Loucy (cell line): ENCODE measurements at regions not wholly inside any gene's neighbourhood (a gene's known extent, or its start where the extent isn't known, plus 50 kb on each side); places are given as distances from the start of the nearest gene placed in this dataset.

Source experiments
- H2AFZ ChIP-seq: fragments of 200-600 bp; sonication (generic); 2 replicates; pipeline ENCODE4 v1.6.0; 2016; ENCODE audit warnings: antibody characterized with exemption, mild to moderate bottlenecking, low read length, moderate library complexity
- H3F3A ChIP-seq: fragments of 200-600 bp; 2 replicates; pipeline ENCODE4 v1.6.0; 2016; ENCODE audit warnings: antibody characterized with exemption, low read depth, mild to moderate bottlenecking
- H3K27me3 ChIP-seq: fragments of 200-600 bp; sonication (generic); 2 replicates; pipeline ENCODE4 v1.6.1; 2014; ENCODE audit warnings: low read length, mild to moderate bottlenecking; ENCODE audit not compliant: insufficient read depth, poor library complexity, severe bottlenecking
- H3K36me3 ChIP-seq: fragments of 200-600 bp; sonication (generic); 2 replicates; pipeline ENCODE4 v1.6.1; 2016; ENCODE audit warnings: low read length; ENCODE audit not compliant: insufficient read depth
- H3K4me1 ChIP-seq: fragments of 200-600 bp; sonication (generic); 2 replicates; pipeline ENCODE4 v1.5.1; 2014; ENCODE audit warnings: low read length, mild to moderate bottlenecking; ENCODE audit not compliant: insufficient read depth, poor library complexity, severe bottlenecking
- H3K4me2 ChIP-seq: fragments of 200-600 bp; sonication (generic); 2 replicates; pipeline ENCODE4 v1.6.0; 2014; ENCODE audit warnings: antibody characterized with exemption, low read length, low read depth, mild to moderate bottlenecking; ENCODE audit not compliant: poor library complexity, severe bottlenecking
- H3K4me3 ChIP-seq: fragments of 200-600 bp; sonication (generic); 2 replicates; pipeline ENCODE4 v1.5.1; 2014; ENCODE audit warnings: low read length, mild to moderate bottlenecking, mixed read lengths; ENCODE audit not compliant: poor library complexity, severe bottlenecking
- H3K79me2 ChIP-seq: fragments of 200-600 bp; sonication (generic); 2 replicates; pipeline ENCODE4 v1.6.1; 2014; ENCODE audit warnings: low read length; ENCODE audit not compliant: insufficient read depth
- H3K9ac ChIP-seq: fragments of 200-600 bp; sonication (generic); 2 replicates; pipeline ENCODE4 v1.6.0; 2014; ENCODE audit warnings: mild to moderate bottlenecking, low read depth, low read length, moderate library complexity; ENCODE audit not compliant: poor library complexity, severe bottlenecking
- H3K9me2 ChIP-seq: fragments of 200-600 bp; sonication (generic); replicated peaks from 2 replicates; pipeline ENCODE4 v1.6.1; 2016; ENCODE audit warnings: low read depth, low read length, mixed read lengths
- H3K9me3 ChIP-seq: fragments of 200-600 bp; sonication (generic); 2 replicates; pipeline ENCODE4 v1.6.1; 2014; ENCODE audit warnings: mild to moderate bottlenecking, antibody characterized with exemption, low read length, low read depth; ENCODE audit not compliant: insufficient read depth
- H4K20me1 ChIP-seq: fragments of 200-600 bp; sonication (generic); 2 replicates; pipeline ENCODE4 v1.6.0; 2014; ENCODE audit warnings: antibody characterized with exemption, low read length, mild to moderate bottlenecking; ENCODE audit not compliant: insufficient read depth, poor library complexity, severe bottlenecking
- EZH2phosphoT487 ChIP-seq: fragments of 200-600 bp; IDR thresholded peaks from 2 replicates; pipeline ENCODE4 v1.6.1; 2018; ENCODE audit warnings: antibody characterized with exemption, mild to moderate bottlenecking, moderate library complexity, borderline replicate concordance
- TF ChIP-seq, protein P1 (sequence below): fragments of 200-600 bp; sonication (generic); conservative IDR thresholded peaks from 2 replicates; pipeline ENCODE4 v1.5.1; 2014; ENCODE audit warnings: mild to moderate bottlenecking, antibody characterized with exemption, low read length

DNA sequence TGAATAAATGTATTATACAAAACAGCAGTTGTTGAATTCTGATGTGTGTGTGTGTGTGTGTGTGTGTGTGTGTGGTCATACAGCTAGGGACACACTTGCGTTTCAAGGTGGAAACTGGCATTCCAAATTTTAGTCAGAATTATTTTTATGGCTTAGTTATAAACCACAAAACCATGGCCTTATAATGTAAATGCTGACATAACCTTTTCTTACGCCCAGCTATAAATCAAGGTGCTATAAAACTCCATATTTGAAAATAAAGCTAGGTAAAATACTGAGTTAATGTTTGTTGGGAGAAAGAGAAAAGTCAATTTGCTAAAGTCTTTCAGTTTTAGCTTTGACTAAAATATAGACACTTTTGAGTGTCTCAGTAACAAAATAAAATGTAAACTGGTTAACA is 345.1 kb upstream of the NR3C2 start:
- Histone ChIP-seq H3F3A (no peaks in the 10 kb centered on the region), H2AFZ (no peak overlapping the region), H3K9ac (no peak overlapping the region), H3K4me1 (no peaks in the 10 kb centered on the region), H3K9me3 (no peaks in the 10 kb centered on the region; the same call in 1 of the 2 replicates), H3K4me3 (no peak overlapping the region), H3K27me3 (no peaks in the 10 kb centered on the region), H4K20me1 (no peaks in the 10 kb centered on the region), H3K79me2 (no peaks in the 10 kb centered on the region), H3K4me2 (no peak overlapping the region), H3K36me3 (no peaks in the 10 kb centered on the region), H3K9me2 (no peaks in the 10 kb centered on the region)
- TF ChIP-seq, protein P1, sequence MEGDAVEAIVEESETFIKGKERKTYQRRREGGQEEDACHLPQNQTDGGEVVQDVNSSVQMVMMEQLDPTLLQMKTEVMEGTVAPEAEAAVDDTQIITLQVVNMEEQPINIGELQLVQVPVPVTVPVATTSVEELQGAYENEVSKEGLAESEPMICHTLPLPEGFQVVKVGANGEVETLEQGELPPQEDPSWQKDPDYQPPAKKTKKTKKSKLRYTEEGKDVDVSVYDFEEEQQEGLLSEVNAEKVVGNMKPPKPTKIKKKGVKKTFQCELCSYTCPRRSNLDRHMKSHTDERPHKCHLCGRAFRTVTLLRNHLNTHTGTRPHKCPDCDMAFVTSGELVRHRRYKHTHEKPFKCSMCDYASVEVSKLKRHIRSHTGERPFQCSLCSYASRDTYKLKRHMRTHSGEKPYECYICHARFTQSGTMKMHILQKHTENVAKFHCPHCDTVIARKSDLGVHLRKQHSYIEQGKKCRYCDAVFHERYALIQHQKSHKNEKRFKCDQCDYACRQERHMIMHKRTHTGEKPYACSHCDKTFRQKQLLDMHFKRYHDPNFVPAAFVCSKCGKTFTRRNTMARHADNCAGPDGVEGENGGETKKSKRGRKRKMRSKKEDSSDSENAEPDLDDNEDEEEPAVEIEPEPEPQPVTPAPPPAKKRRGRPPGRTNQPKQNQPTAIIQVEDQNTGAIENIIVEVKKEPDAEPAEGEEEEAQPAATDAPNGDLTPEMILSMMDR, result no peak
- no peak for TF ChIP-seq EZH2phosphoT487

DNA sequence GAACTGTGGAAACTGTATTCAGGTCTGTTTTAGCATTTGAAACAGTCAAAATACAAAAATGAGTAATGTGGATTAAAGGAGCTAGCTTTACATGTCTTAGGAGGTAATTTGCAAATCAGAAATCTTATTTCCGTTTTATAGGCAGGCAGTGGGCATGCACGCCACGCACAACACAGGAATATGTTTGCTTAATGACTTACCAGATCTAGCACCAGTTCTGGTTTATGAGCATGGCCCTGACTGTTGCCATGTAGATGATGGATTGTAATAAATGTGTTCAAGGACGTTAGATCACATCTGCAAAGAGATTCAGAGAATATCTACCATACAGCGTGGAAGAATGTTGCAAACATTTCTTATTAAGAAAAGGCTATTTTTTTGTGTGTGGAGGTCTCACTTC is 344.5 kb upstream of the NR3C2 start:
- no peaks in the 10 kb centered on the region for H3K9me2 ChIP-seq
- H4K20me1 ChIP-seq, result no peaks in the 10 kb centered on the region
- no peak overlapping the region for H3K4me2 ChIP-seq
- H3F3A ChIP-seq, result no peaks in the 10 kb centered on the region
- H3K79me2 ChIP-seq, result no peaks in the 10 kb centered on the region
- no peaks in the 10 kb centered on the region for H3K4me1 ChIP-seq
- H3K9me3 ChIP-seq, result no peaks in the 10 kb centered on the region; the same call in 1 of the 2 replicates
- H3K9ac ChIP-seq, result no peak overlapping the region
- no peak overlapping the region for H2AFZ ChIP-seq
- H3K4me3 ChIP-seq, result no peak overlapping the region
- H3K27me3 ChIP-seq, result no peaks in the 10 kb centered on the region
- no peaks in the 10 kb centered on the region for H3K36me3 ChIP-seq
- no peak for TF ChIP-seq EZH2phosphoT487
- TF ChIP-seq, protein P1, result no peak

DNA sequence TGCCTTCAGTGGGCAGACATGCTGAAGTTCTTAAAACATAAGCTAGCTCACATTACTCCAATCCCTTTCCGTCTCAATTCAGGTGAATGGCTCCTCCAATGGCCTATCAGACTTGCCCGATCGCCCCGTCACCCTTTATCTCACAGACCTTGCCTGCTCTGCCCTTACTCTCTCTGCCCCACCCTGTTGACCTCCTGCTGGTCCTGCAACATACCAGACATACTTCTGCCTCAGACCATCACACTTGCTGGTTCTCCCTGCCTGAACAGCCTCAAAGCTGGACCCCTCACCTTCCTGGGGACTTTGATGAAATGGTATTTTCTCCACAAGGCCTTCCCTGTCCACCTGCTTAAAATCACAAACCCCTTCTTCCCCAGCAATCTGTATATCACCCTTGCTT is 340.1 kb upstream of the NR3C2 start:
- Histone ChIP-seq H3K9me3 (no peaks in the 10 kb centered on the region; the same call in 1 of the 2 replicates), H3K36me3 (no peaks in the 10 kb centered on the region), H3K9ac (no peak overlapping the region), H4K20me1 (no peaks in the 10 kb centered on the region), H3K9me2 (no peaks in the 10 kb centered on the region), H3K27me3 (no peaks in the 10 kb centered on the region), H3K79me2 (no peaks in the 10 kb centered on the region), H3K4me2 (no peak overlapping the region), H3K4me3 (no peak overlapping the region), H3K4me1 (no peaks in the 10 kb centered on the region), H2AFZ (no peak overlapping the region), H3F3A (no peaks in the 10 kb centered on the region)
- no peak for TF ChIP-seq EZH2phosphoT487
- TF ChIP-seq, protein P1, result no peak
